ENCODE measurements at regions not wholly inside any gene's neighbourhood (a gene's known extent, or its start where the extent isn't known, plus 50 kb on each side); places are given as distances from the start of the nearest gene placed in this dataset.

- TF ChIP-seq CTCF (IDR thresholded peaks at IDR 0.05; ENCODE audit: insufficient read depth, low read depth, low read length), result no peak
- no peak for TF ChIP-seq EZH2 (IDR thresholded peaks at IDR 0.05; ENCODE audit: insufficient read depth, low read length)
Measured at GRCh38 chr13:22717036-22717435, 463.7 kb upstream of the SGCG start.
